HG02852 (cell line): ENCODE measurements at regions not wholly inside any gene's neighbourhood (a gene's known extent, or its start where the extent isn't known, plus 50 kb on each side); places are given as distances from the start of the nearest gene placed in this dataset.

ENCODE experiments used
- ATAC-seq: cut with Tn5 transposase; IDR thresholded peaks from one replicate; pipeline ENCODE4 v1.9.1; 2021; ENCODE audit warnings: mild to moderate bottlenecking, moderate library complexity; ENCODE audit not compliant: unreplicated experiment

DNA sequence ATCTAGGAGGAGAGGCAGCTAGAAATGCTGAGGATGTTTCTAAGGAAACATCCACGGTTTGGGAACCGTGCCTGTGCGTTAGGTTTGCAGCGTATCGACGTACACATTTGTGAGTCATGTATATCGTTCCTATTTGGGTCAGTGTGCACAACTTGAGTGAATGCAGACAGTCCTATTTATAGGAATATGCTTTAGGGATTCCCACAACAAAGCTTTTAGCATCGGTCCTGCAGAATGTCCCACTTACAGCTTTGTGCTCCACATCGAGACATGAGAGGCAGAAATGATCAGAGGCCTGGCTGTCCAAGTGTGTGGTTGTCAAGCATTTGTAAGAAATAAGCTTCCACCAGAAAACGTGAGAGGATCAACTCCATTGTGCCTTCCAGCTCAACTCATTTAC, 1282.7 kb upstream of the WWC1 start:
- ATAC-seq: no peak

DNA sequence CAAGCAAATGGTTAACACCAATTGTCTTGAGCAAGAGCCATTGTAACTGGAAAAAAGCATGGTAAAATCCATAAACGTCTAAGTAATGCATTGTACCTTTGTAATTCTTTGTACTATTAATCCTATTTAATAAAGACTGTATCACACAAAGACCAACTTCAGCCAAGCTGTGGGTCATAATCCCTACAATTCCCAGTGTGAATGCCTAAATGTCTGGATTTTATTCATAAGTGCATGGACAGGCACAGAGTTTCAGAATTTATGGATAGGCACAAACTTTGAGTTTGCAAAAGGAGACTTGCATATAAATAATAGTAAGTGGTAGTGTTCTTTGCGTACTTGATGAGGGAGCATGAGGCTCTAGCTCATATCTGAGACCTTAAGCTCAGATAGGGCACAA, 1280.2 kb upstream of the WWC1 start:
- no peak for ATAC-seq

DNA sequence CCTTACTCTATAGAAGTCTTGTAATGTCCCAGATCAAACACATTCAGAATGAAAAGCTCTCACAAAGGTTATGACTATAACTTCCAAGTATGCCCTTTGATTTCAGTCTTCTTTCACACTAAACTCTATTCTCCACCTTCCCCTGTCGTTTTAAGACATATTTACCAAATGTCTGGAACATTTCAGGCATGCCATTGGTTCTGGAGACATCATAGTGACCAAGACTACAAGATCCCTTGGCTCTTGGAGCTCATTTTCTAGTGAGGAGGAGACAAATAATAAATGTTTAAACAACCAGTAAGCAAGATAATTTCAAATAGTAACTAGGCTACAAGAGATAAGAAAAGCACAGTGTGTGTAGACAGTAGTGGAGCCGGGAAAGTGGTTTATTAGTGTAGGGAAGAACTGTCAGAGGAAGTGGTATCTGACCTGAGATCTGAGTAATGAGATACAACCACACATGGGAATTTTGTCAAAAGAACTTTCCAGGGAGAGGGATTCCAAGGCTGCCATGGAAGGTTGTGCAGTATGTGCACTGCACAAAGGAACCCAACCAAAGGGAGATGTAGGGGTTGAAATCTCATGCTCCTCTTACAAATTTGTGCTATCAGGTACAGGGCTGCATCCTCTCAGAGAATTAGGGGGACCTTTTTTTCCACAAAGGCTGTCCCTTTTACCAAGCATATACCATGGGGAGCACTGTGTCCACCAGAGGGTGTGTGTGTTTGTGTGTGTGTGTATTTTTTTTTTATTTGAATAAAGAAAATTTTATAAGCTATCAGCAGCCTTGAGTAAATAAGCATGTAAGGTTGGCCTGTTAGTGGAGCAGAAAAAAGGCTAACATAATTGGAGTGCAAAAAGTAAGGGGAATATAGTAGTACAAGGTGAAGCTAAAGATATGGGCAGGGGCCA, 1279.1 kb upstream of the WWC1 start:
- ATAC-seq: no peak

DNA sequence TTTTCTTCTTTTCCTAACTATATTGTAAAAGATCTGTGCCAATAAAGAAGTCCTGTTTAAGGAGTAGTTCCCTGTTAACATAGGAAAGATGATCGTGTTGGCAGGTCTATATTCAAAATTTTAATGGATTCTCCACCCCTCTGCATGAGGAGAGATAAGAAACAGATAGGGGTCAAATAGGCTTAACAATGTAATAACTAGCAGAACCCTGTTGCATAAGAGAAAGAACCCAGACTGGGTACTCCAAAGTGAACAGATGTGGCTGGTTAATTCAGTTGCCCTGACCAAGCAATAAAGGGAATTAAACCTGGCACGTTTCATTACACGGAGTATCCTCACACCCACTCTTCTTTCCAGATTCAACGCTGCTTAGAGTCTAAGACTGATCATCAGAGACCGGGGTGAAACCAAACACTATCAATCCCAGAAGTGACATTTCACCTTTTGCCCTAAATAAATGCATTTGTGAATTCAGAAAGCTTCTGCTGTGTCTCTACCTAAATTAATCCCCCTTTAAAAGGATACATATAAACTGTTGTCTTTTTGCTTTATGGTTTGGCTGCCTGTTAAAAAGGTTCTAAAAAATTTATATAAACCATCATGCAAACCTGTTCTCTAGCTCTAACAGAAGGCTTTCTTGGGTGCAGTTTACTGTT, 1276.9 kb upstream of the WWC1 start:
- ATAC-seq: no peak

DNA sequence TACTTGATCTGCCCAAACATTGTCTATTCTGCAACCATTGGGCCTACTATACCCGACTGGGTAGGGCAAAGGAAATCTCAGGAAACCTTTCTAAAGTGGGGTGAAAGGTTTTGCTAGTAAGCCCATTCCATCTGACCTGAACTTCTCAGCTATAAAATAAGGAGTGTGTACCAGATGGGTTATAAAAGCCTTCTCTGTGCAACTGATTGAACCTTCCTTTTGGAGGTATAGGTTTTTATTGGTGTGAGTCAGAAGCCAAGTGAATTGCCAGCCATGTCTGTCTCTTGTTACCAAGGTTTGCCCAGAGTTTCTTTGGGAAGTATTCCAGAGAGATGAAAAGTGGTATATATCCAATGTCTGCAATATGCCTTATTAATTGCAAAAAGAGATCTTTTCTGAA, 1271.0 kb upstream of the WWC1 start:
- no peak for ATAC-seq

DNA sequence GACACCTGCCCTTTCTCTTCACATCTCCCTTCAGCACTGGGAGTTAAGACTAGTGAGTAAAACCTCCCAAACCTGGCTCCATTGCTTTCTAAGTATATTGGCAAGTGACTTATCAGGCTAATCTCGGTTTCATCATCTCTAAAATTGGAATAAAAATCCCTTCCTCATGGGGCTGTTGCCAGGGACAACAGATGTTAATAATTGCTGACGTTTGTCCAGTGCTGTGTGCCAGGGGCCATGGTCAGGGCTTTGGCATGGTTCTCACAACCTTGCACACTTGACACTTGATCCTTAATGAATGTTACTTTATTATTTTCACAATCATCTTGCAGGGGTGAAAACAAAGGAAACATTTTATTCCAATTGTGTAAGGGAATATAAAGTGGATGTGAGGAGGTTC, 1262.0 kb upstream of the WWC1 start:
- no peak for ATAC-seq

DNA sequence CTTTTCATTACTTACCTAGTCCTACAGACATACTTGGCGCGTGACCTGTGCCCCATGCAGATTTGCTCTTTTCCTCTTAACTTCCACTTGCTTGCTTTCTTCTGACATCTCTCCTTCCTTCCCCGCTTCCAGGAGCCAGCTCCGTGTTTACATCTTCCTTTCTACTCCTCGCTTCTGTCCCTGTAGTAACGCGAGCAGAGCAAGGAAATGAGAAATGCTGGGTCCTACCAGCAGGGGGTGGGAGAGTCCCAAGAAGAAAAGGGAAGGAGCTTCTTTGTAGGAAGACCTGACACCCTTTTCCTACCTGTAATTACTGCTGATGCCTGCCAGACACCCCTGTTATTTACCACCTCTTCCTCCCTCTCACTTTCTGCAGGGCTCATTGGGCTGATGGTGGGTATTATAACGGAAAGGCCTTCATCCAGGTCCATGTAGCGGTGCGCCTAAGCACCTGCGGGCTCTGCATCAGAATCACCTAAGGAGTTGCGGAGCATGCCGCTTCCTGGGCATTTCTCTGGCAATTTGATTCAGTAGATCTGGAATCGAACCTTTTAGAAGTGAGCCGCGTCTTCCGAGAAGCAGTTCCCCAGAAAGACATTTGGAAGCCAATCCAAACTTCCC, 1260.8 kb upstream of the WWC1 start:
- ATAC-seq: no peak

DNA sequence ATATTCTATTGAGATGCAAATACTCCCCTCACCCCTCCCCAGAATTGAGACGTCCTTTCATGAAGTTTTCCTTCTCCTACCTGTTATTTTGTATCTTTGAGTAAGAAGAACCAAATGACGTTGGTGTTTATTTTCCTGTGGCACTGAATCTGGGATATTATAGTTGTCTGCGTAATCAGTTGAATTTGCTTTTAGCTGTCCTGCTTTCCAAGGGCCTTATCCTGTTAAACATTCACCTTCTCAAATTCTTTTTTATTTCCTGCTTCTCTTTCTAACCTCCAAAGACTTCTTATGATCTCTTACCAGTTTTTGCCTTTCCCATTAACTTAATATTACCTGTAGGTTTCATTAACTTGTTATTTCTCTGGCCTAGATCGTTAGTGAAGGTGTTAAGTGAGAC, 1254.9 kb upstream of the WWC1 start:
- ATAC-seq: no peak

DNA sequence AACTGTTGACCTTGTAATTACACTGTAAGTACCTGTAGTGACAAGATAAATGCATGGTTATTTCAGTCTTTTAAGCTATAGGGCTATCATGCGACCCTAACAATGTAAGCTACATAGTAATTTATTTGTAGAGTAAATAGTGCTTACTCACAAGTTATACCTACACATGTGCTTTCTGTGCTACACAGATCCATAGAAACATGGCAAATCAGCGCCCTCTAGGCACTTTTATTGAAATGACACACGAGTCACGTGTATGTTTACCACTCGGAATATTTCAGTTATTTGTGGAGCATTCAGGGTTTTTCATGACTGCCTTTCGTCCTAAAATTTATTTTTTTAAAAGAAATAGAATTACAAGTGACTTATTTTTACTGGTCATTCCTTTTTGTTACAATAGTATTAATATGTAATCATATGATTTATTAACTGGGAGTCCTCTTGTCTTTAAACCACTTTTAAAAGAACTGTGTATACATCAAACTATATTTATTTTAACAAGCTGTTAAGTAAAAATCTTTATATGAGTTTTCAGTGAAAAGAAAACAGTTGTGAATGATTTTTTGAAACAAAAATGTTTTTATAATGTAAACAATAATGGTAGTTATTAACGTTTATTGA, 1242.3 kb upstream of the WWC1 start:
- ATAC-seq: peak; percentile 85

DNA sequence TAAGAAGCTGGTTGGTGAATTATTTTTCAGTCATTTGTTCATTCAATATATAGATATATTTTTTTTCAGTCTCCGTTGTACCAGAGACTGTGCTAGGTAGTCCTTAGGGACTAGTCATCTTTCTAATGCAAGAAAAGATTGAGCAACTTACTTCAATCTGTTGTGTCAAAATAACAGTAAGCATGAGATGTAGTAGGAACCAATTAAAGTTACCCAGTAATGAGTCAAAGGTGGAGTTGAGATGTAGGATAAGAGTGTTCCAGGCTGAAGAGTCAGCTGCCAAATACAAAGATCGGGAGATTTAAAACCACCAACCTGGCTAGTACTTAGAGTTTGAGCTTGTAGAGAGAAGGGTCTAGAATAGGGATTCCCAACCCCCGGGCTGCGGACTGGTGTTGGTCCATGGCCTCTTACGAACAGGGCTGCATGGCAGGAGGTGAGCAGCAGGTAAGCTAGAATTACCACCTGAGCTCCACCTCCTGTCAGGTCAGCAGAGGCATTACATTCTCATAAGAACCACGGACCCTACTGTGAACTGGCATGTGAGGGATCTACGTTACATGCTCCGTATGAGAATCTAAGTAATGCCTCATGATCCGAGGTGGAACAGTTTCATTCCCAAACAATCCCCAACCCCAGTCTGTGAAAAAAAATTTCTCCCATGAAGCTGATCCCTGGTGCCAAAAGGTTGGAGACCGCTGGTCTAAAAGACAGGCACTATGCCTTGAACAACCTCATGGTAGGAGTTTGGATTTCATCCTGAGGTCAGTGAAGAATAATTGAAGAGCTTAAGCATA, 1241.5 kb upstream of the WWC1 start:
- no peak for ATAC-seq

DNA sequence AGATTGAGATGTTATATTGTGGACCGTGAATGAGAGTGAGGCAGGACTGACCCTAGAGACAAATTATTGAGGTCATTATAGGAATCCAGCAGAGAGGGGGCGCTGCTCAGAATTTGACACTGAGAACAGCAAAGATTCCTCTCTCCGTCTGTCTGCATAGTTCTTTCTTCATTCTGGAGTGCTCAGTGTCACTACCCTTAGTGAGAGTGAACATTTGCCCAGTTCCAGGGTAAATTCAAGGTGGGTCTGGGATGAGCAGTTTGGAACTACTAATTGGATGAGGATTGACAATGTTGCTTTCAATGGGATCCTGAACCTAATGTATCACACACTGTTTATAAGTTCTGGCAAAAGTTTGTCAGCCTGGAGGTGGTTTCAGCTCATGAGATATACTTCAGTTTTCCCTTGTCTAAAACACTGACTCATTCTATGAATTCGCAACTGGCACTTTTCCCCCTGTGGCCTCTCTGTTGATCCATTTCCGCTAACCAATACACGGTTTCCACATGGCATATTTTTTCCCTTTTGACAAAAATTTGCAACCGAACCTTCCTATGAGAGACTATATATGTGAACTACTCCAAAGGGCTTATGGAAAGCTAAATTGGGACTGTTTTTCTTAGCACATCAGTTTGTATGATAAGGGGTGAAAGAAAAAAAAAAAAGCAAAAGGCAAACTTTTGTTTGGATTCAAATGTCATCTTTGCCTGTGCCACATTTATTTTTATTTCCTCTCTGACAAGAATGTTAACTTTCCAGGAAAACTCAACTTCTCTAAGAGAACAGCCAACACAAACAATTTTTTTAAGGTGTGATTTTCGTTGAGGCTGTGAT, 1240.7 kb upstream of the WWC1 start:
- no peak for ATAC-seq

DNA sequence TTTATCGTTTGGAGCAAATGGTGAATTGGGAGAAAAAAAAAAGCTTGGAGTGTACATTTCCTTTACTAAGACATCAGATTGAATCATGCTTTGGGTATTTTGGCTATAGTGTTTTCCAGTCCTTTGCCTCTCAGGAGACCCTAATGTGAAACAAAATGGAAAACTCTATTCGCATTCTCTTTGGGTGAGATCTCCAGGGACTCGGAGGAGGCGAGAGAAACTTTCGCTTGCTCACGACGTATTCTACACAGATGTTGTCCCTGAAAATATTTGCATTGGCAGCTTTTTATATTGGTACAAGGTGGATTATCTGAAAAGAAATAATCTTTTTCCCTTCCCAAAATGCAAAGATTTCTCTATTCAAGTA, 1240.1 kb upstream of the WWC1 start:
- ATAC-seq: no peak

DNA sequence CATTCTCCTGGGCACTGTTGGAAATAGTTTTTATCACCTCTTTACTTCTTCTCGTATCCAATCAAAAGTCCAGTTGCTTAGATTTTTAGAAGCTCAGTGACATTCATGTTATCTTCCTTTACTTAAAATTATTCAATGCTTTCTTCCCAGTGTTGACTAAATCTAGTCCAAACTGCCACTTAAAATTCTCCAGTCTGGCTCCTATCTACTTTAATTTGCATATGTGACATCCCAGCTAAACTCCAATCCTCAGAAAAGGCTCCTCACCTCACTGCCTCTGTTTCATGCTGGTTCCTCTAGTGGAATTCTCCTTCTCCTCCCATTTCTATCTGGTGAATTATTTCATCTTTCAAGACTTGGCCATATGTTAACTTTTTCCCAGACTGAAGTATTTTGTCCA, 1238.7 kb upstream of the WWC1 start:
- ATAC-seq: no peak

DNA sequence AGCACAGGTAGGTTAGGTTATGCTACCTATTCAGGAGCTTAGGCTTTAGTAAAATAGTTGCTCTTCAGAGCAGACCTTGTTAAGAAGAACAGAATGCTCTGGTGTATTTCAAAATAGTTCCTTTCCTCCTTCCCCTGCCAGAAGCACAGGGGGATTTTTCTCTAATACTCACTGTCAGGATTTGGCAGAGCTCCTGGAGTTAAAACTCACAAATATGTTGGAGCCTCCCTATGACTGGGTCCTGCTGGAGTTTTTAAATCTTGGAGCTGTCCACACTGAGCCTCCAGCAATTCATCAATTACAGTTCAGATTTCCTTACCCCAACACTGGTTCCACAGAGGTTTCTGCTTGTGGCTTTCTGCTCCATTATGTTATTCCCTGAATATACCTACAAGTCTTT, 1233.8 kb upstream of the WWC1 start:
- no peak for ATAC-seq

DNA sequence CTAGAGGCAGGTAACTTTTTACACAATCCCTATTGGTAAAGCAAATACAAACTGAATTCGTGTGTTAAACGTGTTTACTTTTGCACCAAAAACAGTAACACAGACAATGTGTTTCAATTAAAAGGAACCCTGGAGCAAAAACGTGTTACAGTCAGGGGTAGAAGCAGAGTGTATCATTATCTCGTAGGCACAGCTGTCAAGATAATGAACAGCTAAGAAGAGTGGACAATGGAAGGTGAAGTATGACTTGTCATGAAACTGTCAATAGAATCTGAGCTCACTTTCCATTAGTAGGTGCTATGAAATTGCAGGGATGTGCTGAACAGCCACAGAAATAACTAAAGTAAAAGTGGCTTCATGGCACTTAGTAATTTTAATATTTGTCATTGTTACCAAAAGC, 1229.8 kb upstream of the WWC1 start:
- no peak for ATAC-seq

DNA sequence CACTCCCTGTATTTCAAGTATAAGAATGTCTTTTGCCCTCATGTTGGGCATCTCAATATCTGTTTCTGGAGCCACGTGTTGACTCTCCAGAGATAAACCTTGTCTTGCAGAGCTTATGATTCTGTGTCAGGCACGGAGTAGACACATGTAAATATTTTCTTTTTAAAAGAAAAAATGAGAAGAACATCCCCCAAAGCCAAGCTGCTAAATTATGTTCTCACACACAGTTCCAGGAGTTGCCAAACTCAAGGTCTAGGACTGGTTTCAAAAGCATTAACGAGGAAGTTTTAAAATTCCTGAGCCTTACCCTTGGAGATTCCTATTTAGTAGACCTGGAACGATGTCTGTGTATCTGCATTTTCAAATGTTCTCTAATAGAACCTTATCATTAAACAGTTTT, 1228.3 kb upstream of the WWC1 start:
- ATAC-seq: no peak

DNA sequence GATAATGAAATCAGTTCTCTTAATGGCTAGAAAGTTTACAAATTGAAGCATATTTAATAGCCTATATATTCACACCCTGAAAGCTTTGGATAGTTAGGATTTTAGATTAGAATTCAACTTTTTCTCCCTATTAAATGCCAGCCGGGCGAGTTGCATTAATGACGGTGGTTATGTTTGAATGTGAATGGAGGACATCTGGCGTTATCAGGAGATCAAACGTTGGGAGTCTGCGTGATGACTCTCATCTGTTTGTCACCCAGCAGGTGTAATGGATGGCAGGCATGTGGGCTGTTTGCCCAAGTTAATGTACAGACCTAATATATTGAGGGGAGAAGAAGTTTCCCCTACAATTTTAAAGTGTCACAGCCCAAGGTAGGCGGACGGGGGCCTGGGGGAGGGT, 1227.7 kb upstream of the WWC1 start:
- ATAC-seq: no peak

DNA sequence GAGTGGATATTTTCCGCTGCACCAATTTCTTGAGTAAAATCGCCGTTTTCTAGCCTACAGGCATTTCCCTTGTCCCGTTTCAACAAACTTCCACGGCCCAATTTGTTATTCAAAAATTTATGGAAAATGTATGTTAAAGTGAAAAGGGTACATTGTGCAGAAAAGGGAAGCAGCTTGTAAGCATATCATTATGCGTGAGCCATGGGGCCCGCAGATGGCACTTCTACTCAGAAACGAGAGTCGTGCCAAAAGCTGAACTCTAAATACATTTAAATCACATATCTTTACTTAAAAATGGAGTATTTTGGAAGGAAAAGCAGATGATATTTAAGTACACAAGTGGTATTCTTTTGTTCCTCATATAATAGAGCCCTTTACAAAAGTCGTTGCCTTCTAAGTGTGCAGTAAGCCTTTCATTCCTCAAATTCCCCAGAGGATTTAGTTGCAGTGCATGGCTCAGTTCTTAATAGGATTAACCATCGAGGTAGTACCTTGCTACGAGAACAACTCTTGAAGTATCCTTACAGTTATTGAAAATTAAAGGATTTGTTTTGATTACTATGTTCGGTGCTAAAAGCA, 1227.2 kb upstream of the WWC1 start:
- ATAC-seq: no peak

DNA sequence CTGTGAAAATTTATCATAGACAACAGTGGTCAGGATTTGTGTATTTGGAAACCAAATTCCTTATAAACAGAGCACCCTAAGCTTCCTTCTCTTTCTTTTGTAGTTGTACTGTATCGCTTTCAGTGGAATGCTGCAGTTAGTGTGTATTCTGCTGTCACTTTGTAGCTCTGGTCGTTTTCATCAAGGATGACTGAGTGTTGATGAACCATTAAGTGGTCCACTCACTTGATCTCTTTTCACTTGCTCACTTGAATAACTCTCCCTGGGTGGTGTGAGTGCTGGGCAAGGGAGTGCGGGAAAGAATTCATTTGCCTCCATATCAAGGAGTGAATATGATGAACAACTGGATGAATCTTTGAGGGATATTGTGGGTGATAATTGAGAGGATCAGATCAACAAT, 1225.7 kb upstream of the WWC1 start:
- no peak for ATAC-seq
